ENCODE measurements at regions not wholly inside any gene's neighbourhood (a gene's known extent, or its start where the extent isn't known, plus 50 kb on each side); places are given as distances from the start of the nearest gene placed in this dataset.

- no peak for DNase-seq (ENCODE audit: insufficient read length, low spot score)
- no peak for FAIRE-seq
Observed at GRCh38 chr2:104734937-104735586, 118.9 kb upstream of the POU3F3 start.

DNA sequence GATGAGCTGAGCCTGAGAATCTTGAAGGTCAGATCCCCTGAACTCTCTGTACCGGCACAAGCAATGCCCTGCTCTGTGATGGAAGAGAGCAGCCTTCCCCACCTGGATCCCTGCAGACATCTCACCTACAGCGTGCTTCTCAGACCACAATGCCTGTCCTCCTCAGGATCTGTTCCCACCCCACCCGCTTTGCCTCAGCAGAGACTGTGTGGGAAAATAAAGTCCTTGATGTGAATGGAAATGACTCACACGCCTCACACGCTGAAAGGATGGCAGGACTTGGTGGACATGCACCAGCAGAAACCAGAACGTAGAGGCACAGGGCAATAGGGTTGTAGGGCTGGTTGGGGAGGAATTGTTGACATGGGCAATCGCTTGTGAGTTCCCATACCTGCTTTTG, 117.9 kb upstream of the POU3F3 start:
- FAIRE-seq (no peak), DNase-seq (ENCODE audit: insufficient read length, low spot score) (no peak)

- DNase-seq (ENCODE audit: insufficient read length, low spot score) (no peak), FAIRE-seq (no peak)
Observed at GRCh38 chr2:104741860-104742259, 112.1 kb upstream of the POU3F3 start.

GRCh38 chr2:104744537-104744936, 109.4 kb upstream of the POU3F3 start:
- no peak for DNase-seq (ENCODE audit: insufficient read length, low spot score)

GRCh38 chr2:104745846-104746245, 108.1 kb upstream of the POU3F3 start:
- no peak for FAIRE-seq
- DNase-seq (ENCODE audit: insufficient read length, low spot score), result no peak

More at GRCh38 chr2:104744537-104744936, 109.4 kb upstream of the POU3F3 start:
- FAIRE-seq, result no peak

- no peak for DNase-seq (ENCODE audit: insufficient read length, low spot score)
- no peak for FAIRE-seq
Observed at GRCh38 chr2:104746299-104746698, 107.6 kb upstream of the POU3F3 start.

- FAIRE-seq (no peak), DNase-seq (ENCODE audit: insufficient read length, low spot score) (no peak)
Observed at GRCh38 chr2:104746858-104747257, 107.1 kb upstream of the POU3F3 start.

GRCh38 chr2:104749856-104750460, 104.0 kb upstream of the POU3F3 start:
- no peak for FAIRE-seq
- no peak for DNase-seq (ENCODE audit: insufficient read length, low spot score)

GRCh38 chr2:104752504-104752903, 101.4 kb upstream of the POU3F3 start:
- no peak for DNase-seq (ENCODE audit: insufficient read length, low spot score)
- FAIRE-seq, result no peak

DNA sequence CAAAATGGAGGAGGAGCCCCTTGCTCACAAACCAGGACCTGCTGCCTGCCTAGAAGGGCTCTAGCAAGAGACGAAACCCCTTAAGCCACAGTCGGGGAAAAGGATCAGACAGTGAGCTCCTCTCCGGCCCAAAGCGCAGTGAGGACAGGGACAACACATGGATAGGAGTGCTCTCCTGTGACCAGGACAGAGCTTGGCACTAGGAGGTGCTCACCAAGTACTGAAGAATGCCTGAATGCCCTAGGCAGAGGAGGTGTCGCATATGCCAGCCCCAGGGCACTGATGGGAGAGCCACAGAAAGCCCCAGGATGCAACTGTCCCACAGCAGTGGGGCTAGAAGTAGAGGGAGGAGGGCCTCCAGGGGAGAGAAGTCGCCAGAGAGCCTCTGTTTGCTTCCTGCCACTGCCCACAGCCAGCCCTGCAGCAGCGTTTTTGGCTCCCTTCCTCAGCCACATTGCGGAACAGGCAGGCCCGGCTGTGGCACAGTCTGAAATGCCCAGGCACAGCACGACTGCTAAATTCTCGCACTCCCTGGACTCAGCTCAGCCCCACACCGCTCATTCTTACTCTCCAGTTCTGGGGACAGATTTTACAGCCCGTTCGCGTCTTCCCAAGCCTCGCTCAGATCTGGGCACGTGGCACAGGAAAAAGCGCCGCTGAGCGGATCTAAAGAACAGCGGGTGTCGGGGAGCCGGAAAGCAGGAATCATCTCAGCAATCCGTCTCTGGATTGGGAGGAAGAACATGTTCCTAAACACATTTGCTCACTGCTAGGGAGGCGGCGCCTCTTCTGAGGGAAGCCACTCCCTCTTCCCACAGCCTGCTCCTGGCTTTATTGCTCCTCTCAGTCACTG, 98.7 kb upstream of the POU3F3 start:
- FAIRE-seq (no peak), DNase-seq (ENCODE audit: insufficient read length, low spot score) (no peak)

DNA sequence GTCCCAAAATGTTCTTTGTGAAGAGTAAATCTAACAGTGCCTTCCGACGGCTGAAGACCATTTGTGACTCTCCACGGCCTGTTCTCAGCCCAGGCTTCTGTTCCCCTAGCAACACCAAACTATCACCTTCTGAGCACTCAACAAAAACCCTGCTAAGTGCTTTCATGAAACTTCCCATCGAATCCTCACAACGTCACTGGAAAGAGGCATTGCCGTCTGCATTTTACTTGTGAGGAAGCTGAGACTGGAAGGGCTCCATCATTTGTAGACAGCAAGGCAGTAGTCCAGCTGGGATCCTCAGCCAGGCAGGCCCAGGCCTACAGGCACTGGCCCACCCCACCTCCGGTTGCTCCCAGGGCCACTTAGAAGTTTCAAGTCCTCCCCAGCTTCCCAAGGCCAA, 97.8 kb upstream of the POU3F3 start:
- DNase-seq (ENCODE audit: insufficient read length, low spot score) (no peak), FAIRE-seq (no peak)

GRCh38 chr2:104757056-104757455, 96.9 kb upstream of the POU3F3 start:
- no peak for DNase-seq (ENCODE audit: insufficient read length, low spot score)
- no peak for FAIRE-seq

DNA sequence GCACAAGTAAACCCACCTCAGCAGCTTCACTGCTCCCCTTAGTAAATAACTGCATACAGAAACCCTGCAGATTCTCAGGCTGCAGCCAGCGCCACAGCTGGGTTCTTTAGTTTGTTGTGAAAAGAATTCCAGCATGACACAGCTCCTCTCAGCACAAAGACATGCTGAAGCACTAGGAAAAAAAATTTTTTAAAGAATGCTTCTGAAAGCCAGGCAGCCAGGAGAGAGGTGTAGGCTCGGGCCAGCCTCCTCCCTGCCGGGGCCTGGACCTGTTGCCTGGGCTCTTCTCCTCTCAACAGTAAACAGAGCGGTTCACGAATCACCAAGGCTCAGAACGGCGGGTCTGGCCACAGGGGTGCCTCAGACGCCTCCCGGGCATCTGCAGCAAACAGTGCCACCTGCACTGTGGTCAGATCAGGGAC, 95.7 kb upstream of the POU3F3 start:
- FAIRE-seq (no peak), DNase-seq (ENCODE audit: insufficient read length, low spot score) (no peak)

- FAIRE-seq, result no peak
- DNase-seq (ENCODE audit: insufficient read length, low spot score), result no peak
Observed at GRCh38 chr2:104762031-104762430, 91.9 kb upstream of the POU3F3 start.

DNA sequence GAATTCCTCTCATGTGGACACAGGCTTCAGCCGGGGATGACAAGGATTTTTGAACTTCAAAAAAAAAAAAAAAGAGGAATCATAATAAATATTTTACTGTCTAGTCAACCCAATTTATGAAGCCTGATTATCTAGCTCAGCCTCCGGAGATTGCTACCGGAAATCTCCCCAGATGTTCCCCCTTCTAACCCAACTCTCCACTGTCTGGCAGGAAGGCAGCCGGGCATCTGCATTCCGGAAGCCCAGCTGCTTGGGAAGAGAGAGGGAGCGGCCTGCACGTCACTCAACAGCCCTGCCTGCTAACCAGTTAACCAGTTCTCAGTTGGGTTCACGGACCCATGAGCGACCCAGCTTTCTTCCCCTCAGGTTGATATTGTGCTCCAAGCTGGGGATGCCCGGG, 87.2 kb upstream of the POU3F3 start:
- FAIRE-seq, result no peak
- no peak for DNase-seq (ENCODE audit: insufficient read length, low spot score)

DNA sequence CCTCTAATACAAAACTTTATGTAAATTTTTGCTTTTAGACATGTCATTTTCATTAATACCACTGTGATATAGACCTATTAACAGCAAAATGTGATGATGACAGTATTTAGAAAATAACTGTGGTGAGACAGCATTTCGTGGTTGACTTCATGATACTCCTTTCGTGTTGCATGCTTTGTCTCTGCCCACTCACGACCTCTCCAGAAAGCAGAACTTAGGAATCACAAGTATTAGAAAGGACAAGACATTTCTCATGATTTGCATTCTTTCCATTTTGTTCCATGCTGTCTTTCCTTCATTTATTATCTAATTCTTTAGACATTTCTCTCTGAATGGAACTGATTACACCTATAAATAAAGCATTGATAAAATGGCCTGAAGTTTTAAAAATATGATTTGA, 85.2 kb upstream of the POU3F3 start:
- no peak for DNase-seq (ENCODE audit: insufficient read length, low spot score)
- no peak for FAIRE-seq

DNA sequence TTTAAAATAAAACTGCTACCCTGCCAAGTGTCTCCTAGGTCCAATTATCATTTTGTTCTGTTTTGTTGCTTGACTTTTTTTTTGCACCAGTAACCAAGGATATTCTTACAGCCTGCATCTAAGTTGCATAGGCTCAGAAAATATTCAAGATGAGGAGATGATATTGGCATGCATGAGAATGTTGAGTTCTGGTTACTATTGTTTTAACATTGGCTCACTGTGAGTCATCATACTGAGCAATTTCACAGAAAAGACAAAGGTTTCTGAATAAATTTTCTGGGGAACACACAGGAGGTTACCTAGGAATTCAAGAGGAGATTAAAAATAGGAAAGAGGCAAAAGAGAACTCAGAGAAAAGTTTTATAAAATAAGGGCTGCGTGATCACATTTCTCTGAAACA, 84.8 kb upstream of the POU3F3 start:
- no peak for FAIRE-seq
- no peak for DNase-seq (ENCODE audit: insufficient read length, low spot score)

DNA sequence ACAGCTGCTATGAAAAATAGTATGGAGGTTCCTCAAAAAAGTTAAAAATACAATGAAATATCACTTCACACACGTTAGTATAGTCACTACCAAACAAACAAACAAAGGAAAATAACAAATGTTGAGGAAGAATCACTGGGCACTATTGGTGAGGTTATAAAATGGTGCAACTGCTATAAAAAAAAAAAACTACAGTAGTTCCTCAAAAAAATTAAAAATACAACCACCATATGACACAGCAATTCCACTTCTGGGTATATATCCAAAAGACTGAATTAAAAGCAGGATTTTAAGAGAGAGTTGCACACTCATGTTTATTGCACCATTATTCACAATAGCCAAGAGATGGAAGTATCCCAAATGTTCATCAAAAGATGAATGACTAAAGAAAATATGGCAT, 80.9 kb upstream of the POU3F3 start:
- FAIRE-seq (no peak), DNase-seq (ENCODE audit: insufficient read length, low spot score) (no peak)

GRCh38 chr2:104774631-104775030, 79.3 kb upstream of the POU3F3 start:
- DNase-seq (ENCODE audit: insufficient read length, low spot score), result no peak
- no peak for FAIRE-seq

- no peak for FAIRE-seq
- no peak for DNase-seq (ENCODE audit: insufficient read length, low spot score)
Observed at GRCh38 chr2:104777721-104778120, 76.2 kb upstream of the POU3F3 start.

GRCh38 chr2:104781151-104781550, 72.8 kb upstream of the POU3F3 start:
- no peak for FAIRE-seq

GRCh38 chr2:104784264-104784663, 69.7 kb upstream of the POU3F3 start:
- FAIRE-seq (no peak), DNase-seq (ENCODE audit: insufficient read length, low spot score) (no peak)

More at GRCh38 chr2:104781151-104781550, 72.8 kb upstream of the POU3F3 start:
- DNase-seq (ENCODE audit: insufficient read length, low spot score), result no peak

Data from GM19239 (cell line).